ENCODE measurements at regions not wholly inside any gene's neighbourhood (a gene's known extent, or its start where the extent isn't known, plus 50 kb on each side); places are given as distances from the start of the nearest gene placed in this dataset.

DNA sequence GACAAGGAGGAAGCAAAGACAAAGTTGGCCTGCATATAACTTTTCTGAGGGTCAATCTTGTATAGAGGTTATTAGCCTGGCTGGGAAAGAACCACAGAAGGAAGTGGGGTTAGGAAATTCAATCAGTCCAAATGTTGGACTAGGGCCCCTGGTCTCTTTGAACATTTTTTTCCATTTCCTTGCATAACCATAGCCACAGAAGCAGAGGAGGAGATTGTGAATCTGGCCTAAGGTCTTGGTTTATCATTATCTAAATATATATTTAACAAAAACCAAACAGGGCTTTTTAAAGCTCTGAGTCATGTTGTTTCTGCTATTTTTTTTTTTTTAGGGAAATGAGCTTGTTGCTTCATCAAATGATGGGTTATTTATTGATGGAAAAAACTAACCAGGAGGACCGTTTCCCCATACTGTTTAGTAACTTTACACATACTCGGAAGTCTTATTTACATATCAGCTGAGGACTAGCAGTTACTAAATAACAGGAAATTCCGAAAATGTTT lies 97.7 kb upstream of the ACSL4 start:
- TF ChIP-seq, protein P1, sequence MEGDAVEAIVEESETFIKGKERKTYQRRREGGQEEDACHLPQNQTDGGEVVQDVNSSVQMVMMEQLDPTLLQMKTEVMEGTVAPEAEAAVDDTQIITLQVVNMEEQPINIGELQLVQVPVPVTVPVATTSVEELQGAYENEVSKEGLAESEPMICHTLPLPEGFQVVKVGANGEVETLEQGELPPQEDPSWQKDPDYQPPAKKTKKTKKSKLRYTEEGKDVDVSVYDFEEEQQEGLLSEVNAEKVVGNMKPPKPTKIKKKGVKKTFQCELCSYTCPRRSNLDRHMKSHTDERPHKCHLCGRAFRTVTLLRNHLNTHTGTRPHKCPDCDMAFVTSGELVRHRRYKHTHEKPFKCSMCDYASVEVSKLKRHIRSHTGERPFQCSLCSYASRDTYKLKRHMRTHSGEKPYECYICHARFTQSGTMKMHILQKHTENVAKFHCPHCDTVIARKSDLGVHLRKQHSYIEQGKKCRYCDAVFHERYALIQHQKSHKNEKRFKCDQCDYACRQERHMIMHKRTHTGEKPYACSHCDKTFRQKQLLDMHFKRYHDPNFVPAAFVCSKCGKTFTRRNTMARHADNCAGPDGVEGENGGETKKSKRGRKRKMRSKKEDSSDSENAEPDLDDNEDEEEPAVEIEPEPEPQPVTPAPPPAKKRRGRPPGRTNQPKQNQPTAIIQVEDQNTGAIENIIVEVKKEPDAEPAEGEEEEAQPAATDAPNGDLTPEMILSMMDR (IDR thresholded peaks at IDR 0.05; ENCODE audit: low read depth, low read length), result no peak
- no peak overlapping the region for H3K4me3 ChIP-seq (ENCODE audit: low read depth, low read length)

GRCh38 chrX:109831326-109831985 lies 98.4 kb upstream of the ACSL4 start:
- TF ChIP-seq, protein P1 (IDR thresholded peaks at IDR 0.05; ENCODE audit: low read depth, low read length), result no peak
- no peak overlapping the region for H3K4me3 ChIP-seq (ENCODE audit: low read depth, low read length)

DNA sequence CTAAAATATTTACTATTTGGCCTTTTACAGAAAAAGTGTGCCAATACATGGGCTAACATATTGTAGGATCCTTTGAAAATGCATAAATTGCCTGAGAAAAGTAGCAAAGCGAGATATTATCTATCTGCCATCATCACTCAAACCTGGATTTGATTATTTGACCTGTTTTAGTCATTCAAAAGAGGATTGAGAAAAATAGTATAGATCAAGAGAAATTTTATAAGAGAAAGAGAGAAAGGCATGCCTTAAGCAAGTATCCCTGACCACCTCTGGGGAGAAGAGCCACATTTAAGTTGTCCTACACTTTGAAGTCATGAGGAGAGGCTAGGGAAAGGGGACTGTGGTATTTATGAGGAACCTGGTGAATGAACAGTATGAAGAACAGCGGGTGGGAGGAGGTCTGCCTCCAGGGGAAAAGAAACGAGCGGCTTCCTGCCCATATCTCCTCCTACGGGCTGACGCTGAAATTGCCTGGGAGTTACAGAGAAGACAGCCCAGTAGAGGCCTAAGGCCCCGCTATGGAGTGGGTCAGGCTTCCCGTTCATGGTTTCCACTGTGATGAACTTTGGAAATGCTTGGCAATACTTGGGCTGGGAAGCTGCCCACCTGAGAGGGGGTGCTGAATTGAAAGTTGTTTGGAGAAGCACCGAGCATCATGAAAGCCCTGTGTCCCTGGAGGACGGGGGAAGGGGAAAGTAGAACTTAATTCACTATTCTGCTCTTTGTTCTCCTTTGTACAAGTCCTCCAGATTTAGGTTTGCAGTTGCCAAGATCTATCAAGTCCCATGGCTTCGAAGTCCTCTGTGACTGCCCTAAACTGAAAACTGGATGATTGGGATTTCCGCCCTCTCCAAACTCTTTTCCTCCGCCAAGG lies 106.9 kb upstream of the ACSL4 start:
- TF ChIP-seq, protein P1 (IDR thresholded peaks at IDR 0.05; ENCODE audit: low read depth, low read length), result no peak

DNA sequence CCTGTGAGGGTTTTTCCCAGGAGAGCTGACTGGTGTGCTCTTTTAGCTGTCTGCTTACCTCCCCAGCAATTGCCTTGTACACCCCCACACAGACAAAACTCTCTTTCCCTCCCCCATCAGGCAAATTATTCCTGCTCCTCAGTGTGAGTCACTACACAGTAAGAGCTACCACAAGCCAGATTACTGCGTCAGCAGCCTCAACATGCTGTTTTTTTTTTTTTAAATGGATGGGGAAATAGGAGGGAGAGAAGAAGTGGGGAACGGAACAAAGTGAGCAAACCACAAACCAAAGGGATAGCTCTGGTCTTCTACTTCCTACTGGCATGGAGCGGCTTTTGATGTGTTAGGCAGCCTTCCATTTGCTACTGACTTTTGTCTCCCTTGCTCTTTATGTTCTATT lies 107.5 kb upstream of the ACSL4 start:
- TF ChIP-seq, protein P1 (IDR thresholded peaks at IDR 0.05; ENCODE audit: low read depth, low read length), result no peak
- H3K4me3 ChIP-seq (ENCODE audit: low read depth, low read length), result no peak overlapping the region

More for the DNA sequence above, 106.9 kb upstream of the ACSL4 start:
- H3K4me3 ChIP-seq (ENCODE audit: low read depth, low read length), result no peak overlapping the region

- TF ChIP-seq, protein P1 (IDR thresholded peaks at IDR 0.05; ENCODE audit: low read depth, low read length), result no peak
- H3K4me3 ChIP-seq (ENCODE audit: low read depth, low read length), result no peak overlapping the region
Observed at GRCh38 chrX:109841257-109841656, 108.2 kb upstream of the ACSL4 start.

DNA sequence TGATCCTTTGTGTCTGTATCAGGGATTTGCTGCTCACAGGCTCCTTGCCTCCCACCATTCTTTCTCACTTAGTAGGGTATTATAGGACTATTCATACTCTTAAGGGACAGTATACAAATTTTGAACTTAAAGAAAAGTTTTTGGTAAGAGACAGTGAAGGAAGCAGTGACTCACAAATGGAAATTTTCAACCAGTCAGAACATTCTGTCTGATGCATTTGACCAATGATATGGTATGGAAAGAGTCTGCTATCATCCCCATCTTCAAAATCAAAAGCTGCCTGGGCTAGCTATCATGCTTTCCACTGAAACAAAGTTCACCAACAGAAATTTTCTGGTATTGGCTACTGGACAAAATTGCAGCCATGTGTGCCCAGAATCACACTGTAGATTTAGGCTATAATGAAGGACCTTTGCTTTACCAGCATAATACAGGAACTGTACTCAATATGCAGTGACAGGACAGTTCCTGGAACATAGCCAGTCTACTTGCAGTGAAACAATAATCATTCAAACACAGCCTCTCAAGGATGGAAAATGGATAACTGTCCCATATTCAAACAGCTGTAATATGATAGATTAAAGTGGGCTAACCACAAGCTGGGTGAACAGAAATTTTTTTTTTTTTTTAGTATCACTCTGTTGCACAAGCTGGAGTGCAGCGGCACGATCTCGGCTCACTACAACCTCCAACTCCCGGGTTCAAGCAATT lies 109.0 kb upstream of the ACSL4 start:
- H3K4me3 ChIP-seq (ENCODE audit: low read depth, low read length), result no peak overlapping the region
- TF ChIP-seq, protein P1 (IDR thresholded peaks at IDR 0.05; ENCODE audit: low read depth, low read length), result no peak
